Stimulated activated CD8-positive, alpha-beta memory T cell treated with anti-CD3 and anti-CD28 coated beads, Interleukin-4, amount 100 ng/mL, for 48 hours (primary cell): ENCODE measurements at regions not wholly inside any gene's neighbourhood (a gene's known extent, or its start where the extent isn't known, plus 50 kb on each side); places are given as distances from the start of the nearest gene placed in this dataset.
A peak's percentile ranks its signal among the peaks of the same experiment; 100 is the strongest.

Source experiments
- DNase-seq: peaks from one replicate; pipeline ENCODE4 v3.0.0-alpha.2; 2020

DNA sequence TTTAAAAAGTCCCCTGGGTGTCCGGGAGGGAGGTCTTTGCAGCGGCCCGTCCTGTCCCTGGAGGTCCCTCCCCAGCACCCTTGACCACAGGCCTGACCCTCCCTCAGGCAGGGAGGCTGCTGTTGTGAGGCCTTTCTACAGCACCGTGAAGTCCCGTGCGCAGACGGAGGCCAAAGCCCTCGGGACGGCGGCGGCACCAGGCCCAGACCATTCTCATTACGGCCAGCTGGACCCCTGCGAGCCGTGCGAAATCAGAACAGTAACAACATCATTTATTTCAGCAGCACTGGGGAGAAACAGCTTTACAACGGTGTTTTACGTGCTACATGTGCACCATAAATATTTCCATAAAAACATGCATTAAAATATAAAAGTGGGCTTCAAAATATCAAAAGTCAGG is 101.4 kb upstream of the ACTRT2 start:
- DNase-seq: no peak

DNA sequence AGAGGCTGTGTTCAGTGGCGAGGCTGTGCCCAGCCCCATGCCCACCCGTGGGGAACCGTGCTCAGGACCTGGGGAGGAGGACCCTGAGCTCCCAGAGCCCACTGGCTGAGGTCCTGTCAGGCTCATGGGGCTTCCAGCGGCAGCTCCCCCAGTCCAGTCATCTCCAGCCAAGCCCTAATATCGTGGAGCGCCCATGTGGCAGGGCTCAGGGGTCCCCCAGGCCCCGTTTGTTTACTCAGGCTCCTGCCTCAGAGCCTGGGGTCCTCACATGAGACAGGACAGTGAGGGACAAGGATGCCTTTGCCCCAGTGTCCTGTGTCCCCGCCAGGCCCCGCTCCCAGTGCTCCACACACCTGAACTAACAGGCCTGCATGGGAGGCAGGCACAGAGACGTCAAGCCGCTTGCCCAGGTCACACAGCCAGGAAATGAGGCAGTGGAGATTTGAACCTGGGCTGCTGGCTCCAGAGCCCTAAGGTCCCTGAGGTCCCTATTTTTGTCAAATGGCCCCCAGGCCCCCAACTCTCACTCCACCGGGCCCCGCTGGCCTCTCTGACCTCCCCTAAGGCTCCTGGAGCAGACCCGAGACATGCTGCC is 100.7 kb upstream of the ACTRT2 start:
- no peak for DNase-seq

DNA sequence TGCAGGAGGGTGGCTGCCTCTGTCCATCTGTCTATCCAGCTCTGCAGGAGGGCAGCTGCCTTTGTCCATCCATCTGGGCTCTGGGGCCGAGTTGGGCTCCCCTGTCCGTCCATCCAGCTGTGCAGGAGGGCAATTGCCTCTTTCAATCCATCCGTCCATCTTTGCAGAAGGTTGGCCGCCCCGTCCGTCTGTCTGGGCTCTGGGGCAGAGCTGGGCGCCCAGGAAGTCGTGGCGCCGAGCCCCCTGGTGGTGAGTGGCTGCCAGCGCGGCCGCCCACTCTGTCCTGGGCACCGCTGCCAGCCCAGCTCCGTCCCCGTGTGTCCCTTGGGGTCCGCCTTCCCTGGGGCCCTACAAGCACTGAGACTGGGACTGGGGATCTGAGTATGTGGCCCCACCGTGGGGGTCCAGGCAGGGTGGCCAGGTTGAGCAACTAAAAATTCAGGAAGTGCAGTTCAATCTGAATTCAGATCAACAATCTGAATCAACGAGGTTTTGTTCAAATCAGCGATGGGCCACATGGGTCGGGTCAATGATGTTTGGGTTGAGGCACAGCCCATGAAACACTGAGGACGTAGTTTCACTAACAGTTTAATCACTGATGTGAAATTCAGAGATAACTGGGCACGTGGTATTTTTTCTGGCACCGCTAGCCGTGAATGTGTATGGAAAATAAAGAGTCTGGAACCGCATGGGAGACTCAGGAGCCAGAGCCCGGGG is 99.1 kb upstream of the ACTRT2 start:
- peak; percentile 60 for DNase-seq

DNA sequence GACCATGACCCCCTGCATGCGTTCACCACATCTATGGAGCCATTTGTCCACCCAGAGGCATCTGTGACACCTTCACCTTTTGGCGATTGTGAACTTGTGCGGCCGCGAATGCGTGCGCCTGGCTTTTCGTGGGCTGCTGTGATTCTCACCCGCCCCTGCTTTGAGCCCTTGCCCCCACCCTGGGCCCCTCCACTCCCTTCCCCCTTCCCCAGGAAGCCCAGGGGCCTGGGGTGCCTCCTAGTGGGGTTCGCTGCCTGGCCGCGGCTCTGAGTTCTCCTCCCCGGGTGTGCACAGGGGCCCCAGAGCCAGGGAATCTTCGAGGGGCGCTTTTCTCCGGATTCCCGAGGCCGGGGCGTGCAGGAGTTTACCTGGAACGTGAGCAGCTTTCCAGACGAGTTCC is 97.9 kb upstream of the ACTRT2 start:
- DNase-seq: no peak

DNA sequence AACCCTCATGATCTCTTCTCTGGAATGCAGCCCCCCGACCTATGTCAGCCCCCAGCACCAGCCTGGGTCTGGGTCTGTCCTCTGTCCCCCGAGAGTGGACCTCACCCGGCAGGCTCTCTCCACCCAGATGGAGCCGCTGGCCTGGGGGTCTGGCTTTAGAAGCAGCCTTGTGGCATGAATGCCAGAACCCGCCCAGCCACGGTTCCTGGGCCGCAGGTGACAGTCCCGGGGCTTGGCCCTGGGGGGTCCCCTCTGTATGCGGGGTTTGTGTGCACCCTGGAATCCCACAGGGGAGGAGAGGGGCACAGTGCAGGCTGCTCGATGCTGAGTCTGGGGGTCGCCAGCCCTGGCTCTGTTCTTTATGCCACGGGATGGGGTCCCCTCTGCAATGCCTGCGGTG is 96.0 kb upstream of the ACTRT2 start:
- DNase-seq: no peak

DNA sequence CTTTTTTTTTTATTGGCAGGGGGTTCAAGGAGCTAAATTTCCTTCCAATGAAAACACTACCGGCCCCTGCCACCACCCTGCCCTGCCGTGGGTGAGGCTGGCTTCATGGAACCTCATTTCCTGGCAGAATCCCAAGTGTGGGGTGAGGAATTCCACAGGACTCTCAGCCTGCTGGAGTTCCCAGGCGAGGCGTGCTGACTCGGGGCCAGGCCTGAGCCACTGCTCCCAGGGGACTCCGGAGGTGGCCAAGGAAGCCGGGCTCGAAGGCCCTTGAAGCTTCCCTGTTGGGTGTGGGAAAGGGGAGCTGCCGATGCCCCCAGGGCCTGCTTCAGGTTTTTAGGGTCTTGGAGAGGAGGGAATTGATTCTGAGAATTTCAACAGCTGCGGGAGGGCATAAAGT is 95.3 kb upstream of the ACTRT2 start:
- DNase-seq: no peak

DNA sequence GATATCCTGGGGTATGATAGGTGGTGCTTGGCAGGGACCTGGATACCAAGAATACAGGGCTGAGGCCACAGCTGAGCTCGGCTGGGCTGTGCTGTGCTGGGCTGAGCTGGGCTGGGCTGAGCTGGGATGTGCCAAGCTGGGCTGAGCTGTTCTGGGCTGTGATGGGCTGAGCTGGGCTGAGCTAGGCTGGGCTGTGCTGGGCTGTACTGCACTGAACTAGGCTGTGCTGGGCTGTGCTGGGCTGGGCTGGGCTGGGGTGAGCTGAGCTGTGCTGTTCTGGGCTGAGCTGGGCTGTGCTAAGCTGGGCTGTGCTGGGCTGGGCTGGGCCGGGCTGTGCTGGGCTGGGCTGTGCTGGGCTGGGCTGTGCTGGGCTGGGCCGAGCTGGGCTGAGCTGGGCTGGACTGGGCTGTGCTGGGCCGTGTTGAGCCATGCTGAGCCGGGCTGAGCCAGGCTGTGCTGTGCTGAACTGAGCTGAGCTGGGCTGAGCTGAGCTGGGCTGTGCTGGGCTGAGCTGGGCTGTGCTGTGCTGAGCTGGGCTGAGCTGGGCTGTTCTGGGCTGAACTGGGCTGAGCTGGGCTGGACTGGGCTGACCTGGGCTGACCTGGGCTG is 94.7 kb upstream of the ACTRT2 start:
- DNase-seq: no peak

DNA sequence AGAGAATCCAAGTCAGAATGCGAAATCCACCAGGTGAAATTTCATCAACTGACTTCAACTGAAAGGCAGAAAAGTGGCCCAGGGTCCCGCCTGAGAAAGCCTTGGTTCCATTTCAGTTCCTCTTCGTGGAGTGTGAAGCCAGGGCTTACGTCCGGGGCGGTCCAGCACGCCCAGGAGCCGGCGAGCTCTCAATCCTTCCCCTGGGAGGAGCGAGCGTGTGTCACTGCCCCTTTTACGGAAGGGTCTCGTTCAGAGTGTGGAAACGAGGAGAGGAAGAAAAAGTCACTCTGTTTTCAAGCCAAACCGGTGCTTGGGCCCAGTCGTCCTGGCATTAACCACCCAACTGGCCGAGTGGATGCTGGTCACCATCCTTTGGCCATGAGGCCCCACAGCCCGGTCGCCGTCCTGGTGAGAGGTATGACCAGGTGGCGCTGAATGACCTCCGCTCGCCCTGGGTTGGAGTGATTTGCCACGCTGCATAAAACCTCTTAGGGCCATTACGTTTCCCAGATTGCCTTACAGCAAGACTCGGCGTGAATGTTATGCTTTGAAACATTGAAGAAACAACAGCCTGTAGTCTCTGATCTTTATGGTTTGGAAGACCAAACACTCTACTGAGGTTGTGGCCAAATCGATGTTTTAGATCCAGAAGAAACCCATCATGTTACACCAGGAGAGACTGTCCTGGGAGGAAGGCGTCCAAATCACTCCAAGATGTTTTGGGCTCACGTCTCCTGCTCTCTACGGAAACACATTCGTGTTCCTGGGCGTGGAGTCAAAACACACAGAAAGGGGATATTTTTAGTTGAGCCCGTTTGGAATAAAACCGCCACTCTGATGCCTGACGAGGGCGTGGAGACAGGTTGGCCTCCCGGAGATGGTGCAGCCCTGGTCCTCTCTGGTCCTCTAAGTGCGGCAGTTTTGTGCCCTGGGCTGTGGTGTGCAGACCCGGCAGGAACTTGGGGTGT is 93.6 kb upstream of the ACTRT2 start:
- DNase-seq: no peak

DNA sequence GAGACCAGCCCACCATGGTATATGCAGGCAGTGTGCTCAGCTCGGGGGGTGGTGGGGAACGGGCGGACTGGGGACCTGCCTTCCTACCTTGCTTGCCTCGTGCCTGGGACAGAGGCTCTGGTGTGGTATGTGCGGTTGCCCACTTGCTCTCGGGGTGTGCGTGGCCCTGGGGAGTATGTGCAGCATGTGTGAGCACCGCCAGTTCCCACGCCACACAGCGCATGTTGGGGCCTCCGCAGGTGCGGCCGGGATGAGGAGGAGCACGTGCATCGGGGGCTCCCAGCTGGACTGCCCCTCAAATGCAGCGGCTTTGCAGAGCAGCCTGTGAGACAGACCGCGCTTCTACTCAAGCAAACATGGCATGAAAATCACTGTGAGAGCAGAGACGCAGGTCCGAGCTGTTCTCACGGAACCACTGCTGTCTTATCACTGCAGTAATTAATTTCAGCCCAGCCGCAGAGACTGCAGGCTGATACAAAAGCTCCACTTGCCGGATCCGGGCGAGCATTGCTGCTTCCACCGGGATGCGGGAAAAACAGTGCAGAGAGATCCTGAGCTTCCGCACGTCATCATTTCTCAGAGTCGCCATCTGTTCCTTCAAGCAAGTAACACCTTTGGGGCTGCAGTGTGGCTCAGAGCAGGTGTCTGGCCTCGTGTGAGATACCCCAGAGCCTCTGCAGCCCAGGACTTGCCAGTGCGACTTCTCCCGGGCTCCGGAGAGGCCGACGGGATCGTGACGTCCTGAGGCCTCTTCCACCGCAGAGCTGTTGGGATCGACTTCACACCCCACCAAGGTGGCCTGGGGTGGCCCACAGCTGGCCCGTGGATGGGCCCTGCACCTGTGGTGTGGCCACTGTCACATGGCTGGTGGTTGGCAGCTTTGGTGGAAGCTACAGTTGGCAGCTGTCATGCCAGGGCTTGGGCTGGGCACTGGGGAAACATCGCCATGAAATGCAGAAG is 92.6 kb upstream of the ACTRT2 start:
- DNase-seq: no peak

DNA sequence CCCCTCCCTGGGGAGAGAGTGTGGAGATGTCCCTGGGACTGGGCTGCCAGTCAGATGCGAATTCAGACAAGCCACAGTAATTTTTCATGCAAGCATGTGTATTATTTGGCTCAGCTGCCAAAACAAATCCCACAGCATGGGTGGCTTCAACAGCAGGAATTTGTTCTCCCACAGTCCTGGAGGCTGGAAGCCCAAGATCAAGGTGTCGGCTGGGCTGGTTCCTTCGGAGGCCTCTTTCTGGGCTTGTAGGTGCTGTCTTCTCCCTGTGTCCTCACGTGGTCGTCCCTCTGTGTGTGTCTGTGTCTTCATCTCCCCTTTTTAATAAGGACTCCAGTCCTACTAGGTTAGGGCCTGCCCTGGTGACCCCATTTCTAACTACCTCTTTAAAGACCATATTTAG is 91.9 kb upstream of the ACTRT2 start:
- DNase-seq: no peak

DNA sequence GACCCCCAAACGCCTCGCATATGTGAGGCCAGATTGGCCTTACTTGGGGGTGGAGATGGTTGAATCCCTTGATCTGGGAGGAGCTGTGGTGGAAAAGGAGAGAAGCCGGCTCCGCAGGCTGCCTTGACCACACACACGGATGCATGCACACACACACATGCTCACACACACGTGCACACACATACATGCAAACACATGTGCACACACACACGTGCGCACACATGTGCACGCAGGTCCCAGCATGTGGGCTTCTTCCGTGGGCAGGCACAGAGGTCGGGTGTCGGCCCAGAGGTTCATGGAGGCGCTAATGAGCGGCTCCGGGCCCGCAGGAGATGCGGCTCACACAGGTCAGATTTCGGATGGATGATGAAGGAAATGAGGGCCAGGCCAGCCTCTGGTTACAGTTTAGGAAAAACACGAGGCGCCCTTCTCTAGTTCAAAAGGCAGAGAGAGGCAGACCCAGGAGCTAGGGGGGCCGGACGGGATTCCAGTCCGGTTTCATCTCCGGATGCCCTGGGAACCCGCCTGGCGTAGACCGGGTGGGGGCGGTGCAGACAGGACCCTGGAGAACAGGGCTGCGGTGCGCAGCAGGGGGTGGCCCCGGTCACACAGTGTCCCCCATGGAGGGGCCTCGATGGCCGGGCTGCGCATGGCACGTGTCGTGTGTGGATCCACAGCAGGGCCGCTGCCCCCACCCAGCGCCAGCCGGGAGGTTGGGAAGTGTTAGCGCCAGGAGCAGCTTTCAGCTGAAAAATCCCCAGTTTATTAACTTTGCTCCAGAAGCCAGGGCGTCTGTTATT is 91.1 kb upstream of the ACTRT2 start:
- no peak for DNase-seq

DNA sequence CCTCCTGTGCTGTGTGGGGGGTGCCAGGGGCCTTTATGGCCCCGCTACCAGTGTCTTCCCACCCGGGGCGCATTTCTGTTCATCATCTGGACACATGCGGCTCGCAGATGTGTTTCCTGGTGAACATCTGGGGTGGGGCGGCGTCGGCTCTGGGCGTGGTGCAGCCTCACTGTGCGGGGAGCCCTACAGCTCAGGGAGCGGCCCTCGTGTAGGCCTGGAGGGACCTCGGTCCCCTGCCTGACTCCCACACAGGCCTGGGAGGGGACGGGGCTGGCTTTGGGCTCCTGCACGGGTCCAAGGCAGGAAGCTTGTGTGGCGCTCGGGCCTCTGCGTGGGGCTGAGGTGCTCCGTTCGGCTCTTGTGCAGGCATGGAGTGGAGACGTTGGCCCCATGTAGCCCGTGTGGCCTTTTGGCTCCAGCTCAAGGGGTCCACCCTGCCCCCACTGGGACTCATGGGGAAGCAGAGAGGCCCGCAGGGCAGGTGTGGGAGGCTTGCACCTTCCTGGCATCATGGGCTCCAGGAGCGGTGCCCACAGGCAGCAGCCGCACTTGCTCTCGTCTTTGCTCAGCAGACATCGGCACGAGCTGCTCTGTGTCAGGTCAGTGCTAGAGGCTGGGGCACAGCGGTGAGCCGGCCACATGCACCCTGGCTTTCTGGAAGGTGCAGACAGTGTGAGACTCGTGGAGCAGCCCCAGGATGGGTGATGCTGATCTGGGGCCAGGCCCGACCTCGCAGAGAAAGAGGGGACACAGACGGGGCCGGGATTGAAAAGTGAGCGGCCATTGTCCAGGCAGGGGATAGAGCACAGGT is 90.1 kb upstream of the ACTRT2 start:
- no peak for DNase-seq

DNA sequence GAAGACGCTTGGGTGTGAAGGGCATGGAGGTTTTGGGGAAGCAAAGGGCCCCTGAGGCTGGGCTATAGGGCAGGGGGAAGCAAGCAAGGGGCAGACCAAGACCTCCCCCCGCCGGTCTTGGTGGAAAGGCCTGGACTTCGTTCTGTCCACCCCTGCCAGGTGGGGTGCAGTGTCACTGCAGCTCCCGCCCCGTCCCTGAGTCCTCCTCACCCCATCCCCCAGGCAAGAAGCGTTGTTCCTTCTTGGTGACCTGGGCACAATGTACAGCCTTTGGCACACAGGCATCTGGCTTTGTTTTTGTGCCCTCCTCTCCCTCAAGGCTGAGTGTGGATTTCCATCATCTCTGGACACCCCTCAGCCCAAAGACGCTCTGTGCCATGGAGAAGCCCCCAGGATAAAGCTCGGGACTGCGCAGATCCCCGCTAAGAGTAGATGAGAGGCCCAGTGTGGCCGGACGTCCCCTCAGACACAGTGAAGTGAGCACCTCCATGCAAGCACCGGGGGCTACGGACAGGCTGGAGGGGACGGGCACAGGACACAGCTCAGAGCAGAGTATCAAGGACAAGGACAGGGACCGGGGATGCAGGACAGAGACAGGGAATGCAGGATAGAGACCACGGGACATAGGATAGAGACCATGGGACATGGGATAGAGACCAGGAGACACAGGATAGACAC is 89.4 kb upstream of the ACTRT2 start:
- no peak for DNase-seq

DNA sequence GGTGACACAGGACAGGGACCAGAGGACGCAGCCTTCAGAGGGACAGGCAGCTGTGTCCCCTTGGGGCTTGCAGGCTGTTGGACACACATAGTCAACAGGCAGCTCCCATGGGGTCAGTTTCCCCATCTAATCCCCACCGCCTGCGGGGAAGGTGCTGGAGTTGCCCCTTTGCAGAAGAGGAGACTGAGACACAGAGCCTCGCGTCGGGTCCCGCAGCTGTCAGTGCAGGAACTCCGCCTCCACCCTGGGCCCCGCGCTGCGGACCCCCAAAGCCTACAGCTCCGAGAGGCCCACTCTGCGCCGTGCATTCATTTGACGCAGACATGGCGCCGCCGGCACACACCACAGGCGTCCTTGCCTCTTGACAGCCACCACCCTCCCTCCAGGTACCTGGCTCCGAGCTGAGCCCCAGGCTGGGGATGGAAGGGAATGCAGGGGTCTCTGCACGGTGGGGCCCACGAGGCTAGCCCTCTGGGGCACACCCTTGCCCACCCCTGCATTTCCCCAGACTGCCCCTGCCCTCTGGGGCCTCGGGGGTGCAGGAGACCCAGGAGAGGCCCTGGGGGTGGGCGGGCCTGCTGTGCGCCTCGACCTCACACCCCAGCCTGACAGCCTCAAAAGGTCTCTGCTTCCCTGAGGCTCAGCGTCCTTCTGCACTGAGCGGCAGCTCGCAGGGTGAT is 88.5 kb upstream of the ACTRT2 start:
- DNase-seq: no peak

DNA sequence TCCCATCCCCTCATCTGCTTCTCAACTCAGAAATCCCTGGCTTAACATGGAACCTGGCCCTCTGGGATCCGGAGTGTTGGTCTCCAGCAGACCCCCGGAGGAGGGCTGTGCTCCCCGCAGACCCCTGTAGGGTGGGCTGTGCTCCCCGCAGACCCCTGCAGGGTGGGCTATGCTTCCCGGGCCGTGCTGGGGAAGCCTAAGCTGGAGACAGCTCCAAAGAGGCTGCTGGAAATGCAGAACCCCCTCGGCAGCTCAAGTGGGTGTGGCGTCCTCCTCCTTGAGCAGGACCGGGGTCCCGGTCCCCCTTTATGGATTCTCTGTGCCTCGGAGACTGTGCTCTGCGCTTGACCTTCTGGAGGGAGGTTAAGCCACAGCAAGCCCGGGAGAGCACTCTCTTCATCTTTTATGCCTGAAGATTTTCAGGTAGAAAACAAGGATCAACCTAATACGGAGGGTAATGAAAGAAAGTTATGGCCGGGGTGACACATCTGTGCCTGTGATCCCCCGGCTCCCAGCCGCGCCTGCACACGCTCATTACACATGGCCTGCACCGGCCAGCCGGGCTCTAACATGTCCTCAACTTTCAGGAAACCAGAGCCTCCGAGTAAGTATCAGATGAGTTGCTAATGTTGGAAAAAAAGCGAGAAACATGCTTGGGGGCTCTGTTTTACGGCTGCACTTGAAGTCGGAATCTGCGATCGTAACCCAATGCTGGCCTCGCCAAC is 87.7 kb upstream of the ACTRT2 start:
- no peak for DNase-seq

DNA sequence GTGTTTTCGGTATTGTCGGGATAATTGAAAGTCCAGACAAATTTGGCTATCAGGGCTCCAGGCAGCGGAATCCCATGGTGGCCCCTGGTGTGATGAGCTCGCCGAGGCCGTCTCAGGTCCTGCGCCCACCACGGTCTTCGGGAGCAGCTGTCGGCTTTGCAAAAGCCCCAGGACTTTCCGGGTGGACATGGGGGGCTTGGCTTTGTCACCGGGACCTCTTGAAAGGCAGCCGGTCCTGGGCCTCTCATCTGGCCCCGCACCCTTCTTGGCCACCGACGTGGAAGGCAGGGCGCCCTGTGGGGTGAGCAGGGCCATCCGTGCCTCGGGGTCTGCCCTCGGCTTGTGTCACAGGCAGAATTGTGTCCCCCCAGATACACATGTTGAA is 87.1 kb upstream of the ACTRT2 start:
- no peak for DNase-seq

DNA sequence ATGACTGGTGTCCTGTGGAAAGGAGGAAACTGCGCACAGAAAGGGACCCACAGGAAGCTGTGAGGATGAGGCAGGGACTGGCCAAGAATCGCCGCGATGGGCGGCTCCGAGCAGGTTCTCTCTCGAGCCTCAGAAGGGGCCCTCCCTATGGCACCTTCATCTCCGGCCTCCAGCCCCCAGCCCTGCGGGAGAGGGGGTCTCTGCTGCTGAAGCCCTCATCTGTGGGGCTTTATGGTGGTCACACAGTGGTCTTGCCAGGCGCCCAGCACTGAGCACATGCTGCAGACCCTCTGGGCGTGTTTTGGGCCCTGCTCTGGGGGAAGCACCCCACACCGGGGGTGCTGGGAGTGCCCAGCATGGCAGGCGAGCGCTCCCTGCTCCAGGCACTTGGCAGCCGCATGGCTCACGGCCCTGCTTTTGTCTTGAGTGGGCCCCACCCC is 86.6 kb upstream of the ACTRT2 start:
- DNase-seq: no peak

DNA sequence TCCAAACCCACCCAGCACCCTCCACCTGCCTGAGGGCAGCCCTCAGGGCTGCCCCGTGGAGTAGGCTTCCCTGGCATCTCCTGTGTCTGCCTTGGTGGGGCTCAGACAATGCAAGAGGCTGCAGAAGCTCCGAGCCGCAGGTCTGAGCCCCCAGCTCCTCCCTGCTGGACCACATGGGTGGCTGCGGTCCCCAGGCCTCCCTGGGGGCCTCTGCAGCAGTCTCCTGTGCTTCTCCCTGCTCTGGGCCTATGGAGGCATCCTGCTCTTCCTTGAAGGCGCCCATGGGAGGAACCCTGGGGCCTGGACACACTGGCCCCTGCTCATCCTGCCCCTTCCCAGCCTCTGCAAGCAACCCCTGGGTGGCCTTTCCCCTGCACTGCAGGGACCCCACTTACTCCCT is 86.1 kb upstream of the ACTRT2 start:
- no peak for DNase-seq
